ENCODE measurements at regions not wholly inside any gene's neighbourhood (a gene's known extent, or its start where the extent isn't known, plus 50 kb on each side); places are given as distances from the start of the nearest gene placed in this dataset.
"Not testable (repeated sequence)": the region's sequence is repeated elsewhere in the genome, so short reads cannot be mapped to it uniquely, and the experiment has no call there.

DNA sequence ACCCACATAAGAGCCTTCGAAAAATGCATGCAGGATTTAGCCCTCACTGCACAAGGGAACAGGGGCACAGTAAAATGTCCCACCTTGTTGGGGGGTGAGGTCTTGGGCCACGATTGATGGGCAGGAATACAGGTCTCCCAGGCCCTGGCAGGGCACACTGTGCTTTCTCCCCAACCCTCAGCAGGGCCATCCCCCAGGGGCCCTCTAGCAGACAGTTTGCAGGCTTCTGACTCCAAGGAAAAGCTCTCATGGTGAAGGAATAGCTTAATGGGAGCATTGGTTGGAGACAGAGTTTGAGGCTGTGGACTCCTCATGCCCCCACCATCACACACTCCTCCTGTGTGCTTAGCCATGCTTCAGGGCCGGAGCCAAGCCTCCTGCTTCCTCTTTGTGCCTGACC lies 484.6 kb downstream of the ZNF536 start:
- DNase-seq = no peak

- no peak for DNase-seq
Measured at GRCh38 chr19:30856376-30856775, 484.2 kb downstream of the ZNF536 start.

DNA sequence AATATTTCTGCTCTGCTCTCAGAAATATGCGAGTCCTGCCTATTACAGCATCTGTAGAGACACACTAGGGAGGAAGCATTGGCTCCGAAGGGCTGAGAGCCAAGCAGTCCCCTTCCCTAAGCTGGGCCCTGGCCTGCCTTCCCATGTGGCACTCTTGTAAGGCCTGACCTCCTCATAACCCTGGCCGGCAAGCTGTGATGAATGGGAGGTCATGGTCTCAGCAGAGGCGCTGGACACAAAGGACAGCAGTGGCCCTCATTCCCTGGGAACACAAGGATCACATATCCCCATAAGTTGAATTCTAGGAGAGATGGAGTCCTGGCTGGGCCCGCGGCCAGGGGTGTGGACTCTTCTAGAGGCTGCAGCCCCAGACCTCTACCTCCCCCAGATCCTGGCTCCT lies 483.3 kb downstream of the ZNF536 start:
- no peak for DNase-seq

GRCh38 chr19:30854661-30855060 lies 482.5 kb downstream of the ZNF536 start:
- DNase-seq = no peak

- no peak for DNase-seq
Measured at GRCh38 chr19:30854207-30854606, 482.0 kb downstream of the ZNF536 start.

DNA sequence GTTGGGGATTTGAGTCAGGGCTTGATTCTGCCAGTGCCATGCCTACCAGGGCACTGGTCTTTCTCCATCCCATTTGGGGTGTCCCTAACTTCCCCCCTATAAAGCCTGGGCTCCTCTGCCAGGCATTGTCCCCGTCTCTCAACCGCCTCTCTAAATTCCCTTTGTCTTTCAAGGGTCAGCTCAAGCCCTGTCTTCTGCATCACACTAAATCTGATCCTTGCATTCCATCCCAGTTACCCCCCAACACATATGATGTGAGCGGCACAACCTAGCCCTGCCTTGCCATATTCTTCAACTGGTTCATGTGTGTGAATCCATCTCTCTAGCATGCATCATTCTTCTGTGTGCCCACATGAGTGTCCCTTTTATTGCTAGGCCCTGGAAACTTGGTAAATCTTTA lies 480.9 kb downstream of the ZNF536 start:
- DNase-seq = no peak

GRCh38 chr19:30852168-30852567 lies 480.0 kb downstream of the ZNF536 start:
- DNase-seq = no peak

GRCh38 chr19:30851646-30852045 lies 479.5 kb downstream of the ZNF536 start:
- DNase-seq = no peak

DNA sequence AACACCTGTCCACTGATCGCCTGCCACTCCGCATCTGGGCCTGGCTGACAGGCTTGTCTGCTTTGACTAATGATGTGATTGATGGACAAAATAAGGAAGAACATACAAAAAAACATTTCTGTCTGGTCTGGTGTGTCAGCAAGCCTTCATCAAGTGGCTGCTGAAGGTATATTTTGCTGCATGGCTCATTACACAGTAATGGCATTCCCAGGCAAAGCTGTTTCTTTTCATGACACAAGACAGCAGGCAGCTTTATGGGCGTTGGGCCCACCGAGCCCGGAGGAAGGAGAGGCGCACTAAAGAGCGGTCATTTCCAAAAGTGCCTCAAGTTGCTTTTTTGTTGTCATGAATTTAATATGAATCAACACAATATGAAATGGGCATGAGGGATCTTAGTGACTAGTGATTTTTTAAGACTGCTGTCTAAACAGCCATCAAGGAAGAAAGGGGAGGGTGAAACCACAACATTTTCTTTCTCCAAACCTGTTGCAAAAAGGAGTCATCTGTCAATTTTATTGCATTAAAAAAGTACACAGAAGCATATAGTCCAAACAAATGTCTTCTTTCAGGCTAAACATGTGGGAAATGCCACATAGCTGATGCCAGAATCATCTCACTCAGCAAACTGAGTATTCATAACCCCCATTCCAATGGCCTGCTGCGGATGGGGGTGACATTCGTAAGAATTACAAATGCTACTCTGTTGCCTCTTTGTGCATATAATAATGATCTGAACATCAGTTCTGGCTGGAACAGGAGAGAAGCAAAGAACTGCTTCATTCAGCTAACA lies 476.6 kb downstream of the ZNF536 start:
- peak; percentile 78 for DNase-seq

- DNase-seq = no peak
Measured at GRCh38 chr19:30846102-30846501, 473.9 kb downstream of the ZNF536 start.

DNA sequence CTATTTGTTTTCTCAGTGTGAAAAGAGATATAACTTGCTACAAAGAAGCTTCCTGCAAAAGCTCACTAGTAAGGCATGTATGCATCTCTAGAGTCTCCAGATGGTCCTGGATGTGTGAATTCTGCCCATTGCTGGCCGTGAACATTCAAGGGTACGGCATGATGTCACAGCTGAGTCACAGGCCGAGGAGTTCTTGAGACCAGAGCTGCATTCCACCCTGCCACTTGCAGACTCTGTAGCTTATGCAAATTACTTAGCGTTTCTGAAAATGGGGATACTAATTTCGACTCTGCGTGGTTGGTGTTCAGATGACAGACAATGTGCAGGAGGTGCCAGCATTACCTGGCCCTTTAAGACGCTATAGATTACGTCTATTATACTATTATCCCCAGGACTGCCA lies 470.7 kb downstream of the ZNF536 start:
- no peak for DNase-seq

- DNase-seq = no peak
Measured at GRCh38 chr19:30841934-30842333, 469.8 kb downstream of the ZNF536 start.

DNA sequence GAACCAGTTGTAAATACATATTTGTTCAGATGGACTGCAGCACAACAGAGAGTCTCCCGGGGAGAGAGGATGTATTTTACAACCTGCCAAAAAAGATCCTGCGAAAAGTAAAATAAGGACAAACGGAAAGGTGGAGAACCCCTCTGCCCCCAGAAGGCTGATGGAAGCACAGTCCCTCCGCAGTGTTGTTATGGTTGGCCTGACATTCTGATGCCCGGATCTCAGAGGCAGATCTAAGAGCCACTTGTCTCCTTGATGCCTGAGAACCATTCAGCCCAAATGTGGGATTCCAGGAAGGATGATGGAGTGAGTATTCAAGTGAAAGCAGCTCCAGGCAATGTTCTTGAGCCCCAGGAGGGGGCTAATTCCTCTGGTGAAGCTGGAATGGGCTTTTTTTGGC lies 458.7 kb downstream of the ZNF536 start:
- no peak for DNase-seq

GRCh38 chr19:30825505-30825904 lies 453.3 kb downstream of the ZNF536 start:
- DNase-seq = not testable (repeated sequence)

DNA sequence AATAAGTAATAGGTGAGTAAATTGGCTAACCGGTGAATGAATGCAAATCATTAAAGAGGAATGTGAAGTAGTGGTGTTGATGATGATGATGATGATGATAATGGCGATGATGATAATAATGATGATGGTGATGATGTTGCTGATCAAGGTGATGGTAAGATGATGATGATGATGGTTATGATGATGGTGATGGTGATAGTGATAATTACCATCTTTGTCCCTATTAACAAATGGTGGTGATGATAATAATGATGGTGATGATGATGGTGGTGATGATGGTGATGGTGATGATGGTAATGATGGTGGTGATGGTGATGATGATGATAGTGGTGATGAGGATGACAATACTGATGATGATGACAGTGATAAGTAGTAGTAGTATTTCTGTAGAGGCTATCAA lies 452.6 kb downstream of the ZNF536 start:
- DNase-seq = no peak

GRCh38 chr19:30817965-30818567 lies 445.9 kb downstream of the ZNF536 start:
- DNase-seq = no peak

- DNase-seq = no peak
Measured at GRCh38 chr19:30817197-30817596, 445.0 kb downstream of the ZNF536 start.

- no peak for DNase-seq
Measured at GRCh38 chr19:30815889-30816580, 443.9 kb downstream of the ZNF536 start.

- DNase-seq = peak; percentile 42
Measured at GRCh38 chr19:30812099-30812678, 440.0 kb downstream of the ZNF536 start.

GRCh38 chr19:30811397-30812098 lies 439.4 kb downstream of the ZNF536 start:
- DNase-seq = no peak

GRCh38 chr19:30810726-30811125 lies 438.5 kb downstream of the ZNF536 start:
- DNase-seq = no peak

GRCh38 chr19:30807278-30807677 lies 435.1 kb downstream of the ZNF536 start:
- DNase-seq = no peak

GRCh38 chr19:30806311-30806710 lies 434.1 kb downstream of the ZNF536 start:
- DNase-seq = no peak

Data from DMS79 treated with DMSO at 0.1 percent for 48 hours (cell line).